ENCODE measurements at regions not wholly inside any gene's neighbourhood (a gene's known extent, or its start where the extent isn't known, plus 50 kb on each side); places are given as distances from the start of the nearest gene placed in this dataset.

DNA sequence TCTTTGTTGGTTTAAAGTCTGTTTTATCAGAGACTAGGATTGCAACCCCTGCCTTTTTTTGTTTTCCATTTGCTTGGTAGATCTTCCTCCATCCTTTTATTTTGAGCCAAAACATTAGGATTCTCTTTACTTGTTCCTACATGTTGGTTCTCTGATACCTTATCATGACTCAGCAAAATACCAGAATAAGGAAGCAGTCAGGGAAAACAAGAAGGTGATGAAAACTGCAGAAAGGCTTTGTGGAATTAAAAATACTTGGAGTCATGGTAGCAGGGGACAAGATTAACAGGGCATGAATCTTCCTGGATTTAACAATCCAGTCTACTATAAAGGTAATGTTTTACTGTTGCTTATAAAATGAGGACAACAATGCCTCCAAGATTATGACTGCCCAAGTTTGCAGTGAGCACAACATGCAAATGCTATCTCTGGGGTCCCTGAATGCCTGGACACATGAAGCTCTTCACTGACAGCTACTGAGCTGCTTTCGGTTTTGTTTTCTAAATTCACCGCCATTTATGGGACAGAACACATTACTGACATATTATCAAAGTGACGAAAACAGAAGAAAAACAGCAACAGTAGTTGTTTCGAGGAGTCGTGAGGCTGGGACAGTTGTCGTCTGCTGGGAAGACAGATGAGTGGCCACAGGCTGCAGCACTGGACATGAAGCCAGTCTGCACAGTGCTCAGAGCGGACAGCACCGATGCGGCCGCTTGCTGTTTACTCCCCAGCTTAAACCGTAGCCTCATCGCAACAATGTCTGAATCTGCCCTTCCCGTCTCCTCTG, 174.5 kb upstream of the DKK2 start:
- Histone ChIP-seq H3K27ac (ENCODE audit: low read length) (no peak overlapping the region), H3K36me3 (ENCODE audit: insufficient read depth, low read length) (no peaks in the 10 kb centered on the region), H3K9me3 (ENCODE audit: low read length) (no peaks in the 10 kb centered on the region), H3K4me1 (ENCODE audit: low read length) (no peaks in the 10 kb centered on the region), H3K9me2 (replicated peaks; ENCODE audit: insufficient read depth, low read length) (no peaks in the 10 kb centered on the region), H3K27me3 (ENCODE audit: low read length) (no peaks in the 10 kb centered on the region), H3K4me2 (ENCODE audit: low read depth, low read length, poor library complexity, severe bottlenecking) (no peak overlapping the region), H2AFZ (ENCODE audit: low read length) (no peak overlapping the region), H3K4me3 (ENCODE audit: low read length) (no peak overlapping the region), H4K20me1 (ENCODE audit: insufficient read depth, low read depth, low read length) (no peaks in the 10 kb centered on the region), H3K9ac (ENCODE audit: low read length) (no peak overlapping the region), H3K79me2 (ENCODE audit: low read length) (no peaks in the 10 kb centered on the region)
- DNase-seq = no peak

DNA sequence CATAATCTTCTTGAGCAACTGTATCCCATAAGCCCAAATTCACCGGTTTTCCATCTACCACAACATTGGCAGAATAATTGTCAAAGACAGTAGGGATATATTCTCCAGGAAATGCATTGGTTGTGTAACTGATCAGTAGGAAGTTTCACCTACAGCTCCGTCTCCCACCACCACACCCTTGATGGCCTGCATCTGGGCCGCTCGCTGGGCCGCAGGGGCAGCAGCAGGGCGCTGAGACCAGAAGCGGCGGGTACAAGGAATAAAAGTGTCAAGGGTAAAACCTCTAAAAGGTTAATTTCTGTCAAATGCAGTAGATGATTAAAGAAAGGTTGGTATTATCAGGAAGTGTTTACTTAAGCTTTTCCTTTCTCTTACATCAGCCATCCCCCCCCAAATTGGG, 167.6 kb upstream of the DKK2 start:
- no peak overlapping the region for H3K4me2 ChIP-seq (ENCODE audit: low read depth, low read length, poor library complexity, severe bottlenecking)
- H2AFZ ChIP-seq (ENCODE audit: low read length) = no peak overlapping the region
- no peaks in the 10 kb centered on the region for H3K9me3 ChIP-seq (ENCODE audit: low read length)
- H3K79me2 ChIP-seq (ENCODE audit: low read length) = no peaks in the 10 kb centered on the region
- H3K4me3 ChIP-seq (ENCODE audit: low read length) = no peak overlapping the region
- H3K36me3 ChIP-seq (ENCODE audit: insufficient read depth, low read length) = no peaks in the 10 kb centered on the region
- H3K27ac ChIP-seq (ENCODE audit: low read length) = no peak overlapping the region
- H3K9me2 ChIP-seq (replicated peaks; ENCODE audit: insufficient read depth, low read length) = no peaks in the 10 kb centered on the region
- no peaks in the 10 kb centered on the region for H3K27me3 ChIP-seq (ENCODE audit: low read length)
- no peaks in the 10 kb centered on the region for H3K4me1 ChIP-seq (ENCODE audit: low read length)
- no peaks in the 10 kb centered on the region for H4K20me1 ChIP-seq (ENCODE audit: insufficient read depth, low read depth, low read length)
- no peak for DNase-seq
- no peak overlapping the region for H3K9ac ChIP-seq (ENCODE audit: low read length)

DNA sequence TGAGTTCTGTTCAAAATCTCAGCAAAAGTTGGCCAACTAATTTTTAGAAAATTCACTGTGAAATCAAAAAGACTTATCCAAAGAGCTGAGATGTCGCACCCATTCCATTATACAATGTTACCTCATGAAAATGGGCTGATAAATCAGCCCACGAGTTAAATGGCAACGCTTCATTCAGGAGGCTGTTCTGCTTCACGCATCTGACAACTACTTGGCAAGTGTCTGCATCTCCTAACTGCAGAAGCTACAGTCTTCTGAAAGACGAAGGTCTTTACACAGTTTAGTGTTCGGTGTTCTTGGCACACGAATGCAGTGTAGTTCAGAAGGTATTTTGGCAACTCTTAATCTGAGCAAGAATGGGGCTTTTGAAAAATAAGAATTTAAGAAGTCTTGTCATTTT, 166.6 kb upstream of the DKK2 start:
- H3K27ac ChIP-seq (ENCODE audit: low read length) = no peak overlapping the region
- no peak overlapping the region for H3K4me3 ChIP-seq (ENCODE audit: low read length)
- no peaks in the 10 kb centered on the region for H3K9me3 ChIP-seq (ENCODE audit: low read length)

DNA sequence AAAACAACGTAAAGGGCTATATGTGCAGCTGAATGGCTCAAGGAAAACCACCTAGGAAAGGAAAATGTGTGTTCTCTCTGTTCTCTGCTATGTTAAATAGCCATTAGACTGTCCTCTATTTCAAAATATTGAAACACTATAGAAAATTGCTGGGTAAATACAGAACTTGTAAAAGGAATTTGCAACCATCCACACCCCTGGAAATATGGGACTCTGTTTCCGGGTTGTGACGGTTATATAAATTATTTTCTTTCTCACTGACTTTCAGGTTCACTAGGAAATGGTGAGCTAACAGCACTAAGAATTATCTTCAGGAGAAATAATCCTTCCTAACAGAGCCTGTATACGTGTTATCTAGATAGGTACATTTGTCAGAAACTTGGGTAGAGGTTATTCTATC, 161.0 kb upstream of the DKK2 start:
- H3K9me2 ChIP-seq (replicated peaks; ENCODE audit: insufficient read depth, low read length) = no peaks in the 10 kb centered on the region
- no peaks in the 10 kb centered on the region for H3K79me2 ChIP-seq (ENCODE audit: low read length)
- H3K36me3 ChIP-seq (ENCODE audit: insufficient read depth, low read length) = no peaks in the 10 kb centered on the region
- H3K27ac ChIP-seq (ENCODE audit: low read length) = no peak overlapping the region
- no peak overlapping the region for H3K4me3 ChIP-seq (ENCODE audit: low read length)
- no peak for DNase-seq
- H3K9ac ChIP-seq (ENCODE audit: low read length) = no peak overlapping the region
- H2AFZ ChIP-seq (ENCODE audit: low read length) = no peak overlapping the region
- no peak overlapping the region for H3K4me2 ChIP-seq (ENCODE audit: low read depth, low read length, poor library complexity, severe bottlenecking)
- H3K27me3 ChIP-seq (ENCODE audit: low read length) = no peaks in the 10 kb centered on the region
- no peaks in the 10 kb centered on the region for H3K4me1 ChIP-seq (ENCODE audit: low read length)
- no peaks in the 10 kb centered on the region for H4K20me1 ChIP-seq (ENCODE audit: insufficient read depth, low read depth, low read length)
- no peaks in the 10 kb centered on the region for H3K9me3 ChIP-seq (ENCODE audit: low read length)

More for the DNA sequence above, 166.6 kb upstream of the DKK2 start:
- Histone ChIP-seq H3K9me2 (replicated peaks; ENCODE audit: insufficient read depth, low read length) (no peaks in the 10 kb centered on the region), H3K4me1 (ENCODE audit: low read length) (no peaks in the 10 kb centered on the region), H3K9ac (ENCODE audit: low read length) (no peak overlapping the region), H3K79me2 (ENCODE audit: low read length) (no peaks in the 10 kb centered on the region), H3K4me2 (ENCODE audit: low read depth, low read length, poor library complexity, severe bottlenecking) (no peak overlapping the region), H2AFZ (ENCODE audit: low read length) (no peak overlapping the region), H3K27me3 (ENCODE audit: low read length) (no peaks in the 10 kb centered on the region), H3K36me3 (ENCODE audit: insufficient read depth, low read length) (no peaks in the 10 kb centered on the region), H4K20me1 (ENCODE audit: insufficient read depth, low read depth, low read length) (no peaks in the 10 kb centered on the region)
- no peak for DNase-seq

DNA sequence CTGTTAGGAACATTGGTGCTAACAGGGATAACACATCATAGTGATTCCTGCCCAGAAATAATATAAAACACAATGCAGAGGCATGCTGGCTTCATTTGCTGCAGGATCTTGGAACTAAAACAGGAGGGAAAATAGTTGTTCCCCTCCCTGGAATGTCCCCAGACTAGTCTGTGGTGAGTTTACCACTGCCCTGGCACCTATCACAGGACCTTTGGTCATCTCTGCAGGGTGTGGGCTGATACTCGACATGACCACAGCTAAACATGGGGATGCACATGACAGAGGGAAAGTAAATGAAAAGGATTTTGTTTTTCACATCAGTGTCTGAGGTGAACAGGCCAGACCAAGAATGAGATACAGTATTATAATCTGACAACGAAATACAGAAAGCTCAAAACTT, 160.2 kb upstream of the DKK2 start:
- Histone ChIP-seq H4K20me1 (ENCODE audit: insufficient read depth, low read depth, low read length) (no peaks in the 10 kb centered on the region), H3K27me3 (ENCODE audit: low read length) (no peaks in the 10 kb centered on the region), H2AFZ (ENCODE audit: low read length) (no peak overlapping the region), H3K4me1 (ENCODE audit: low read length) (no peaks in the 10 kb centered on the region), H3K9ac (ENCODE audit: low read length) (no peak overlapping the region), H3K9me3 (ENCODE audit: low read length) (no peaks in the 10 kb centered on the region), H3K36me3 (ENCODE audit: insufficient read depth, low read length) (no peaks in the 10 kb centered on the region), H3K4me3 (ENCODE audit: low read length) (no peak overlapping the region), H3K79me2 (ENCODE audit: low read length) (no peaks in the 10 kb centered on the region), H3K9me2 (replicated peaks; ENCODE audit: insufficient read depth, low read length) (no peaks in the 10 kb centered on the region), H3K4me2 (ENCODE audit: low read depth, low read length, poor library complexity, severe bottlenecking) (no peak overlapping the region), H3K27ac (ENCODE audit: low read length) (no peak overlapping the region)
- DNase-seq = no peak

DNA sequence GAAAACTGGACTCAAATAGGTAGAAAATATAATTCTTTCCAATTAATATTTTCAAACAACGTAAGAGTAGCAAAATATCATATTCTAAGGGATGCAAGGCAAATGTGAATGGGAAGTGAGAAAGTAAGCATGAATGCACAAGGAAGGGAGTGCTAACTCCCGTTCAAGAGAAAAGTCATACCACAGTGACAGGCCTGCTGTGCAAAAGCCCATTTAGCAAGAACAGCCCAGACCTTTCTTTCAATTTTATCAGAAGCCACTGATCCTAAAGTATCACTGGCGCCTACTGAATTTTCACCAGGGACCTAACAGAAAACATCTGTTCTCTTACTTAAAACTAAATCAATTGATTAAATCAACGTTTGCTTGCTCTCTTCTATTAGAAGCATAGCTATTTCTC, 157.9 kb upstream of the DKK2 start:
- Histone ChIP-seq H3K4me1 (ENCODE audit: low read length) (no peaks in the 10 kb centered on the region), H2AFZ (ENCODE audit: low read length) (no peak overlapping the region), H3K9me3 (ENCODE audit: low read length) (no peaks in the 10 kb centered on the region), H3K79me2 (ENCODE audit: low read length) (no peaks in the 10 kb centered on the region), H4K20me1 (ENCODE audit: insufficient read depth, low read depth, low read length) (no peaks in the 10 kb centered on the region), H3K4me2 (ENCODE audit: low read depth, low read length, poor library complexity, severe bottlenecking) (no peak overlapping the region), H3K4me3 (ENCODE audit: low read length) (no peak overlapping the region), H3K9ac (ENCODE audit: low read length) (no peak overlapping the region), H3K27ac (ENCODE audit: low read length) (no peak overlapping the region), H3K27me3 (ENCODE audit: low read length) (no peaks in the 10 kb centered on the region), H3K9me2 (replicated peaks; ENCODE audit: insufficient read depth, low read length) (no peaks in the 10 kb centered on the region), H3K36me3 (ENCODE audit: insufficient read depth, low read length) (no peaks in the 10 kb centered on the region)
- DNase-seq = no peak

DNA sequence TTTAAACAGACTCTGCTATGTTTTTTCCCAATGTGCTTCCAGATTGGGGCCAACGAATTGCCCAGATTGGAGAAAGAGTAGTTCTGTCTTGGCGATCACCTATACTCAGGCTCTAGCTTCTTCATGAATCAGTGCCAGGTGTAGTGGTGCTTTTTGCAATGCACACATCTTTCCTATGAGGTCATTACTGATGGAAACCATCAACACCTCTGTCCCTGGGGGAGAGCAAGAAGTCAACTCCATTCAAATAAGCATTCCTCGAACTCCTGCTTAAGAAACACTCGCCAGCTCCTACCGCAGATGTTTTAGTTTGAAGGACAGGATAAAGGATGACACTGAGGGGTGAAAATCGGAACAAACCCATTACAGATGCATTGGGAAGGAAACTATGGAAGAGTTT, 156.5 kb upstream of the DKK2 start:
- Histone ChIP-seq H3K9me3 (ENCODE audit: low read length) (no peaks in the 10 kb centered on the region), H4K20me1 (ENCODE audit: insufficient read depth, low read depth, low read length) (no peaks in the 10 kb centered on the region), H3K4me1 (ENCODE audit: low read length) (no peaks in the 10 kb centered on the region)

DNA sequence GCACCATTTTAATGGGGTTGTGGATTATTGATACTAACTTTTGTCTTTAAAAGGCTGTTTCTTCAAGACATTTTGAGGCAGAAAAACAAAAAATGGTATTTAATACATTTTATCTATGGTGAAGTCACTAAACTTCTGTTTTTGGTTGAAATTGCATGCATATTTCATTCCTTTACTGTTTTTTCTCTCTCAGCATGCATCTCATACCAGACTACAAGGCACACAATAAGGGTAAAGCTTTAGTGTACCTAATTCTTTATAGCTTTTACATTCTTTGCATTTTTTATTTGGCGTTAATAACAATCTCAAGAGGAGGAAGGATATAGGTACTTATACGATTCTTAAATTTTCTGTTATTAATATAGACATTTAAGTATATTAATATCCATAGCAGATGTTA, 151.0 kb upstream of the DKK2 start:
- H3K36me3 ChIP-seq (ENCODE audit: insufficient read depth, low read length) = no peaks in the 10 kb centered on the region
- no peak overlapping the region for H2AFZ ChIP-seq (ENCODE audit: low read length)
- no peaks in the 10 kb centered on the region for H3K27me3 ChIP-seq (ENCODE audit: low read length)
- no peaks in the 10 kb centered on the region for H3K9me3 ChIP-seq (ENCODE audit: low read length)
- no peaks in the 10 kb centered on the region for H3K79me2 ChIP-seq (ENCODE audit: low read length)
- no peaks in the 10 kb centered on the region for H4K20me1 ChIP-seq (ENCODE audit: insufficient read depth, low read depth, low read length)
- no peak overlapping the region for H3K9ac ChIP-seq (ENCODE audit: low read length)
- no peaks in the 10 kb centered on the region for H3K9me2 ChIP-seq (replicated peaks; ENCODE audit: insufficient read depth, low read length)
- no peak overlapping the region for H3K27ac ChIP-seq (ENCODE audit: low read length)
- no peak for DNase-seq
- H3K4me1 ChIP-seq (ENCODE audit: low read length) = no peaks in the 10 kb centered on the region
- H3K4me3 ChIP-seq (ENCODE audit: low read length) = no peak overlapping the region
- no peak overlapping the region for H3K4me2 ChIP-seq (ENCODE audit: low read depth, low read length, poor library complexity, severe bottlenecking)

More for the DNA sequence above, 156.5 kb upstream of the DKK2 start:
- no peak overlapping the region for H3K4me3 ChIP-seq (ENCODE audit: low read length)
- no peak overlapping the region for H3K27ac ChIP-seq (ENCODE audit: low read length)
- H3K79me2 ChIP-seq (ENCODE audit: low read length) = no peaks in the 10 kb centered on the region
- no peak overlapping the region for H2AFZ ChIP-seq (ENCODE audit: low read length)
- no peak overlapping the region for H3K4me2 ChIP-seq (ENCODE audit: low read depth, low read length, poor library complexity, severe bottlenecking)
- no peaks in the 10 kb centered on the region for H3K36me3 ChIP-seq (ENCODE audit: insufficient read depth, low read length)
- no peak for DNase-seq
- no peak overlapping the region for H3K9ac ChIP-seq (ENCODE audit: low read length)
- no peaks in the 10 kb centered on the region for H3K27me3 ChIP-seq (ENCODE audit: low read length)
- H3K9me2 ChIP-seq (replicated peaks; ENCODE audit: insufficient read depth, low read length) = no peaks in the 10 kb centered on the region
